GM11168 (cell line): ENCODE measurements at regions not wholly inside any gene's neighbourhood (a gene's known extent, or its start where the extent isn't known, plus 50 kb on each side); places are given as distances from the start of the nearest gene placed in this dataset.

Source experiments
- in situ Hi-C: fragments of 300-500 bp; cut with MboI; formaldehyde crosslinking; loops from one replicate; pipeline ENCODE4 v1.12.0; 2022; ENCODE audit warnings: low sequenced_read_pairs; ENCODE audit not compliant: unreplicated experiment

- in situ Hi-C loops, result no loop called here
Measured at GRCh38 chr5:30041291-30041690, 1152.2 kb upstream of the CDH6 start.

- in situ Hi-C loops, result no loop called here
Measured at GRCh38 chr5:30040488-30041118, 1152.9 kb upstream of the CDH6 start.

DNA sequence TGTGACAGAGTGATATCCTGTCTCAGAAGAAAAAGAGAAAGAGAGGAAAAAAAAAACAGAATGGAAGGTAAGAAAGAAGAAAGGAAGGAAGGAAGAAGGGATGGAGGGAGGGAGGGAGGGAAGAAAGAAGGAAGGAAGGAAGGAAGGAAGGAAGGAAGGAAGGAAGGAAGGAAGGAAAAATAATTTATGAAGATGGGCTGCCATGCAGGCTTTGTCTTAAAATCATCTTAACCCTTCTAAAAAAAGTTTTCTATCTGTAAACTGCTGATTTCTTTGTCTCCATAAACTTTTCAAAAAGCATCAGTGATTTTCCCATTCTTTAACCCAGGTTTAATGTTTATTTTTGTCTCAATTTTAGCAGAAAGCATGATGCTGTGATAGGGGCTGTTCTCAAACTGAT lies 1154.1 kb upstream of the CDH6 start:
- in situ Hi-C loops, result no loop called here

DNA sequence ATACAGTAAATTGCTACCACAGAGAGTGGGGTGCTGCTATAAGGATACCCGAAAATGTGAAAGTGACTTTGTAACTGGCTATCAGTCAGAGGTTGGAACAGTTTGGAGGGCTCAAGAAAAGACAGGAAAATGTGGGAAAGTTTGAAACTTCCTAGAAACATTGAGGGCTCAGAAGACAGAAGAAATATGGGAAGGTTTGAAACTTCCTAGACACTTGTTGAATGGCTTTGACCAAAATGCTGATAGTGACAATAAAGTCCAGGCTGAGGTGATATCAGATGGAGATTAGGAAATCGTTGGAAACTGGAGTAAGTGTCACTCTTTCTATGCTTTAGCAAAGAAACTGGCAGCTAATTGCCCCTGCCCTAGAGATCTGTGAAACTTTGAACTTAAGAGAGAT lies 1158.6 kb upstream of the CDH6 start:
- in situ Hi-C loops, result no loop called here

GRCh38 chr5:30030101-30030500 lies 1163.4 kb upstream of the CDH6 start:
- in situ Hi-C loops, result no loop called here

- in situ Hi-C loops, result no loop called here
Measured at GRCh38 chr5:30001826-30002225, 1191.7 kb upstream of the CDH6 start.

GRCh38 chr5:30000231-30000630 lies 1193.3 kb upstream of the CDH6 start:
- in situ Hi-C loops, result no loop called here

GRCh38 chr5:29995154-29995553 lies 1198.3 kb upstream of the CDH6 start:
- in situ Hi-C loops, result no loop called here

- in situ Hi-C loops, result no loop called here
Measured at GRCh38 chr5:29994519-29994918, 1199.0 kb upstream of the CDH6 start.

GRCh38 chr5:29993286-29993685 lies 1200.2 kb upstream of the CDH6 start:
- in situ Hi-C loops, result no loop called here

GRCh38 chr5:29992248-29992647 lies 1201.2 kb upstream of the CDH6 start:
- in situ Hi-C loops, result no loop called here

- in situ Hi-C loops, result no loop called here
Measured at GRCh38 chr5:29990681-29991080, 1202.8 kb upstream of the CDH6 start.

DNA sequence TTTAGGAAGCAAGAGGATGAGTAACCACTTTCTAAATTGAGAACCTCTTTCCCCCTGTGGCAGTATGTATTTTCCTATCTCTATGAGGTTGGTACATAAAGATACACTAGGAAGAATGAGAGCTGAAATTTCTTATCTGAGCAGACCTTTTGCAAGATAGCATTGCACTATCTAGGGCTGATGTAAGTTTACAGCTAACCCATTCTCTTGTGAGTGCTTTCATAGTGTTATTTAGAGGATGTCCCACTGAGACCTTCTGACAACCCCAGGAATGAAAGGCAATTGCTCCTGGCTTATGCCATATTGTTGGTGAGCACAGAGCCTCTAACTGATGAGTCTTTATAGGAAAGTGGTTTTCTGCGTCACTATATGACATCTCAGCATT lies 1209.3 kb upstream of the CDH6 start:
- in situ Hi-C loops, result no loop called here

DNA sequence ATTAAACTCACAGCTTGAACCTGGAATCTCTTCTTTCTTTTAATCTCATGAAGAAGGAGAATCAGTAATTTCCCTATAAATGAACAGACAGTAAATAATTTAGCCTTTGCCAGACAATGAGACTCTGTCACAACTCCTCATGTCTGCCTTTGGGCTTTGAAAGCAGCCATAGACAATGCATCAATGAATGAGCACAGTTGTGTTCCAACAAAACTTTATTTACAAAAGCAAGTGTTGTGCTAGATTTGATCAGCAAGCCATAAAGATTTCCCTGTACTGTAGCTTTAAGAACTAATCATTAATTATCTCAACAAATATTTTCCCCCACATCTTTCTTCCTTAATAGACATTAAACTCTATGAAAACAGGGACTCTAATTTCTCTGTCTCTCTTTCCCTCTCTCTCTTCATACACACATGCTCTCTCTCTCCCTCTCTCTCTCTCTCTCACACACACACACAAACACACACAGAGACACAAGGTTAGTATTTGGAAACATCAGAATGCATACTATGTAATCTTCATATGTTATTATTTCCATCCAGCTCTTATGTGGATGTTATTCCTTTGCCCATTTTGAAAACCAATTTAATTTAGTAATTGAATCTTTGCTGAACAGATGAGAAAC lies 1209.8 kb upstream of the CDH6 start:
- in situ Hi-C loops, result no loop called here

DNA sequence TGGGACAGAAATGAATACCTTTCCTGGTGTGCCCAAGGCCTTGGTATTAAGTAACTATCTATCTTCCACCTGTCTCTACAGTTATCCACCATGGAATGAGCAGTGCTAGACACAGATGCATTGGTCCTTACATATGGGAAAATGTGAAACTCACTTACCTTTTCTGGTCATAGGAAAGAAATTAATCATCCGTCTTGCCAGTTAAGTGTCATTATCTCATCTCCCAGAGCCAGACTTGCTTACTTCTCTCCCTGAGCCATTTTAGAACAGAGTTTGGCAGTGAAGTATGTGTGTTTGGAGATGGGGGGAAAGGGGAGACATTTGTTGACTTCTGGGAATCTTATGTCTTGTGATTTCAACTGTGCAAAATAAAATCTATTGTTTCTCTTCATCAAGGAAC lies 1211.0 kb upstream of the CDH6 start:
- in situ Hi-C loops, result no loop called here

DNA sequence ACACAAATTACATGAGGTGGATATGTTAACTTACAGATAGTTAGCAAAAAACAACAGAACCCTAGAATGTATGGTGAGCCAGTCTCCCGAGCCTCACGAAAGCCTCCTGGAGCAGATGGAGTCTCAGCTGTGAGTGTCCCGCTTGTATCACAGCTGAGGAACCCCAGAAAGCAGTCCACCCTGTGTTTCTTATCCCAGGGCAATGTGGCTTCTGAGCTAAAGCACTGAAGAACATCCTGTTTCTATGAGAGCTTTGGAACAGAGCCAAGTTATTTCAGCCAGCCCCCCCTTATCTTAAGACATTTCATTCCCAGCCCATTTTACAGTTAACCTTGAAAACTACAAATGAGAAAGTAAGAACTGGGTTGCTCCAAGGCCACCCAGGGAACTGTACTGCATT lies 1220.9 kb upstream of the CDH6 start:
- in situ Hi-C loops, result no loop called here

DNA sequence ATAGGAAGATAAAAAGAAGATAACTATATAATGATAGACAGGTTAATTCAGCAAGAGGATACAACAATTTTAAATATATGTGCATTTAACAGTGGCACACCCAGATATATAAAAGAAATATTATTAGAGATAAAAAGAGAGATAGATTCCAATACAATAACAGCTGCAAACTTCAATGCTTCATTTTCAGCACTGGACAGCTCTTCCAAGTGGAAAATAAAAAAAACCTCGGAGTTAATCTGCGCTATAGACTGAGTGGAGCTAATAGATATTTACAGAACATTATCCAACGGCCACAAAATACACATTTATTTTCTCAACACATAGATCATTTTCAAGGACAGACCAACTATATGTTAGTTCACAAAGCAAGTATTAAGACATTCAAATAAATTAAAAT lies 1229.5 kb upstream of the CDH6 start:
- in situ Hi-C loops, result no loop called here

DNA sequence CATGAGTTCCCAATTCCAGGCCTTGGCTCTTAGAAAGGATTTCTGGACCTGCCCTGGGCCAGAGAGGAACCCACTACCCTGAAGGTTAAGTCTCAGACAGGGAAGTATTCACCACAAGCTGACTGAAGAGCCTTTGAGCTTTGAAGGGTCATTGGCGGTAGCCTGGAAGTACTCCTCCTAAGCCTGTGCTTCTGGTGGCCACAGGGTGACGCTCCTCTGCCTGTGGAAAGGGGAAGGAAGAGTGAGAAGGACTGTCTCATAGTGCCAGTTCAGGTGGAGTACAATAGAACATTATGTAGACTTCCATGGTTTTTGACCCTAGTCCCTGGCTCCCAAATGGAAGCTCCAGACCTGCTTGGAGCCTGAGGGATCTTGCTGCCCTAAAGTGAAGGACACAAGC lies 1233.2 kb upstream of the CDH6 start:
- in situ Hi-C loops, result no loop called here

GRCh38 chr5:29950416-29951145 lies 1242.9 kb upstream of the CDH6 start:
- in situ Hi-C loops, result no loop called here

DNA sequence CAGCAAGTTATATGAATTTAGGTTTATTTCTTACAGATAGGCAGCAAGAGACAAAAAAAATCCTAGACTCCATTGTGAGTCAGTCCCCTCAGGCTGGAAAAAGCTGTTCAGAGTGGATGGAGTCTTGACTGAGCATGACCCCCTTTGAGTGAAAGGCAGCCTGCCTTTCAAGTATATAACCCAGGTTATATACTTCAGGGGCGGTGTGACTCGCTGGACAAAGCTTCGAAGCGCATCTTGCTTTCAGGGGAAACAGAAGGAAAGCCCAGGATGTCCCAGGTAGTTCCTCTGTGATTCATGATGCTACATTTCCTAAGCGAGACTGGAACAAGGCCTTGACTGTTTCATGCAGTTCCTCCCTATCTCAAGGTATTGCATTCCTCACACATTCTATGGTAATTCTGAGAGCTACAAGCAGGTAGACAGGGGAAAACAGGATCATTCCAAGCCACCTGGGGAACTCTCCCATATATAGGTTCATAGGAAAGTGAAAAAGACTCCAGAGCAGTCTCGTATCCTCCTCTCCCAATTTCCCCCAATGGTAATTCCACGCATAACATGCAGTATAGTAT lies 1244.1 kb upstream of the CDH6 start:
- in situ Hi-C loops, result no loop called here

DNA sequence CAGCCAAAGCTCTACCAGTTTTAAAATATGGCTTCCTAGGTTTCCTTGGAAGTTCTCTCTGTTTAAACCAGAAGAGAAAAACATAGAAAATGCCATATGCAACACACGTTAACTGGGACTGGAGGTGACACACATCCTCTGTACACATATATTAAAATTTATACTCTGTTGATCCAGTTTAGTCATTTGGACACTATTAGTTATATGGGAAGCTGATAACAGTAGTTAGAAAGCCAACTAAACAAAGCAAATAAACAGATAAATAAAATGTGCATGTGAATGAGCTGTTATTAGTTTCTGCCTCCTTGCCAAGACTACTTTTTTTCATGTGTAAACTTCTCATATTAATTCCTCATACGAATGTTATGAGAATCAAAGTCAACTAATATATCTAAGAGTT lies 1249.2 kb upstream of the CDH6 start:
- in situ Hi-C loops, result no loop called here
